Activated naive CD4-positive, alpha-beta T cell (primary cell): ENCODE measurements at regions not wholly inside any gene's neighbourhood (a gene's known extent, or its start where the extent isn't known, plus 50 kb on each side); places are given as distances from the start of the nearest gene placed in this dataset.

ENCODE experiments used
- DNase-seq, 4 experiments: peaks; one replicate each; lab custom pipeline; 2025; lab: John Stamatoyannopoulos, UW

GRCh38 chr15:46548989-46549388 is 914.2 kb downstream of the SQOR start:
- DNase-seq, result no peak

GRCh38 chr15:46552316-46552715 is 917.5 kb downstream of the SQOR start:
- no peak for DNase-seq

DNA sequence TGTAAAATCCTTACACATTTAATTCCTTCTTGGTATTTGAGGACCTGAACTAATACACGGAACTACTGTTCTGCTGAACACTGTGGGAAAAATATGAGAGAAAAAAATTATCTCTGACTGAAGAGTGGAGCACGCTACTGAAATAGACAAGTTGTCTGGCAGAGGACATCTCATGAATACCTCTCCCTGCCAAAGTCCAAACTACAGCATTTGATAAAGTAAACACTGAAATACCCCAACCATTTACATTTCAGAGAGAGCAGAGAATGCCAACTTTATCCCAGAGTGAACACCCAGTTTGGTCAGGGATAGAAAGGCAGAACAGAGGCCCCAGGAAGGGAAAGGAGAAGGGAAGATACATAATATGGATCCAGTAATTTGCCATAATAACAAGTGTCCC is 920.7 kb downstream of the SQOR start:
- DNase-seq, result no peak

GRCh38 chr15:46556010-46556409 is 921.2 kb downstream of the SQOR start:
- no peak for DNase-seq

- DNase-seq, result no peak
Observed at GRCh38 chr15:46556559-46557379, 921.9 kb downstream of the SQOR start.

DNA sequence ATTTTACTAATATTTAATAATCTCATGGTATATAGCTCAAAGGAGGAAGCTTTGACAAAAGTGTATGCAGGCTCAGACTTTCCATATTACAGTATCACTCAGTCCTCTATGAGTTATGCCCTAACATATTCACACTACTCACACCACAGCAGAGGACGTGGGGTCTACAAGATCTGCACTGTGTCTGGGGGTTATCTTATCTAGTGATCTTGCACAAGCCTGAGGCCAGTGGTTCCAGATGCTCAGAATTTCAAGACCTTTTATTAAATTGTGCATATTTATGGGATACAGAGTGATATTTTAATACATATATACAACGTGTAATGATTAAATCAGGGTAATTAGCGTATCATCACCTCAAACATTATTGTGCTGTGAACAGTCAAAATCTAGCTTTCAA is 933.1 kb downstream of the SQOR start:
- DNase-seq, result no peak

DNA sequence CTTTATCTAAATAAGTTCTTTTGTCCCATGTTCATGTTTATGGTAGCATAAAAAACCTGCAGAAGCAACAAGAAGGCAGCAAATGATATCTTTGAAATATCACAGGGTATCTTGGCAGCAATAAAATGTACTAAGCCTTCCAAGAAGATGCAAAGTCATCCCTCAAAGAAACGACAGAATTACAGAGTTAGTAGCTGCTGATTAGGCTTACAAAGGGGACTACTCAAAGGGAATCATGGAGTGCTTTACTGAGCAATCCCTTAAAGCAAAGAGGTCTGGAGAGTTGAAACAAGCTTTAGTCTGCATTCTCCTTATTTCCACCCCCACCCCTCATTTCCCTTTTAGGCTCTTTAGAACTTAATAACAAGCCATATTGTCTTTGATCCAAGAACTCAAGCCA is 935.0 kb downstream of the SQOR start:
- no peak for DNase-seq

- no peak for DNase-seq
Observed at GRCh38 chr15:46576646-46577395, 942.0 kb downstream of the SQOR start.

- no peak for DNase-seq
Observed at GRCh38 chr15:46577767-46578166, 942.9 kb downstream of the SQOR start.

DNA sequence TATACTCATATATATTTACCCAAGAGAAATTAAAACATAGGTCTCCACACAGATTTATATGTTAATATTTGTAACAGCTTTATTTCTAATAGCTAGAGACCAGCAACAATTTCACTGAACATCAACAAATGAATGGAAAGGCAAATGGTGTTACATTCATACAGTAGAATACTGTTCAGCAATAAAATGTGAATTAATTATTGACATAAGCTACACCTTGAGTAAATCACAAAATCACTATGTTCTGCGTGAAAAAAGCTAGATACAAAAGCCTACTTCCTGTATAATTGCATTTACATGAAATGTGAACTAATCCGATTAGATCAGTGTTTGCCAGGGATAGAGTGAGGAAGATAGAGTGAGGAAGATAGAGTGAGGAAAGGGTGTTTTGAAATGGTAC is 945.7 kb downstream of the SQOR start:
- DNase-seq, result no peak

- DNase-seq, result no peak
Observed at GRCh38 chr15:46580924-46581323, 946.1 kb downstream of the SQOR start.

DNA sequence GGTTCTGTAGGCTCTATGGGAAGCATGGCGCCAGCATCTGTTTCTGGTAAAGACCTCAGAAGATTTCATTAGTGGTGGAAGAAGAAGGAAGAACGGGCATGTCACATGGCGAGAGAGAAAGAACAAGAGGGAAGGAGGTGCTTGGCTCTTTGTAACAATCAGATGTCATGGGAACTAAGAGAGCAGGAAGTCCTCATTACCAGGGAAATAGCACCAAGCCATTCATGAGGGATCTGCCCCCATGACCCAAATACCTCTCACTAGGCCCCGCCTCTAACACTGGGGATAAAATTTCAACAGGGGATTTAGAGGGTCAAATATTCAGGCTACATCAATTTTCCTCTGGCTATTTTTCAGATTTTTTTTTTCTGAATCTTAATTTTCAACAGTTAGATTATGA is 954.3 kb downstream of the SQOR start:
- DNase-seq, result no peak

- DNase-seq, result no peak
Observed at GRCh38 chr15:46591462-46591861, 956.6 kb downstream of the SQOR start.

- no peak for DNase-seq
Observed at GRCh38 chr15:46595016-46595415, 960.2 kb downstream of the SQOR start.

- DNase-seq, result no peak
Observed at GRCh38 chr15:46607077-46607476, 972.2 kb downstream of the SQOR start.

DNA sequence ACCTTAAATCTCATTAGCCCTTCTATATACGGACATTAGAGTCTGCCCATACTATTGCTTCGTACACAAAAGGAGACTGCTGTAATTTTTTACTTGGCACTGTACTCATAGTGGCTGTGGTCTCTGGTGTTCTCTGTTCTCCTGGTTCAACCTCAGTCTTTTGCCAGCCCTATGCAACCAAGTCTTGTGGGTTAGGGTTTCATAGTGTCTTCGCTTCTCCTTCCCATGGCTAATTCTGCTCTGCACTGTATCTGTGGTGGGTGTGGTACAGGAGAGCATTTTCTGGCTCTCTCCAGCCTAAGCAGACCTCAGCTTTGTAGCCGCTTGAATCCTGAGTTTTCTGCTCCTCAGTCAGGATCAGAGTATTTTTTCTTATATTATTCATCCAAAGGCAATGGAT is 981.2 kb downstream of the SQOR start:
- no peak for DNase-seq

GRCh38 chr15:46617507-46617906 is 982.7 kb downstream of the SQOR start:
- no peak for DNase-seq

GRCh38 chr15:46618984-46619383 is 984.2 kb downstream of the SQOR start:
- DNase-seq, result no peak

GRCh38 chr15:46620392-46621013 is 985.7 kb downstream of the SQOR start:
- no peak for DNase-seq

- no peak for DNase-seq
Observed at GRCh38 chr15:46622851-46623250, 988.0 kb downstream of the SQOR start.

DNA sequence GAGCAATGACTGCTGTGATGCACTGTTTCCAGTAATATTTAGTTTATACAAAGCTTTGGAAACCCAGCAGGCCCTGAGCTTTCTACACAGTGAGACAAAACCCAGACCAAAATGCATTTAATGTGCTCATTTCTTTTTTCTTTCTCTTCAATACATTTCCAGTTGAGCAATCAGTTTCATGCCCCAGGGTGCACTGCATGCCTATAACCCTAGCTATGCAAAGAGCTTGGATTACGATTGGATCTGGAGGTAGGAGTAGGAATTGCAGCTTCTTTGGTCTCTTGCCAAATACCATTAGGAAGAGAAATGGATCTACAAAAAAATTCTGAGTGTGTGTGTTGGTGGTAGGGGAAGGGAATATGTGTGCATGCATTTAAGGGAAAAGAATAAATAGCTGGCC is 1001.4 kb downstream of the SQOR start:
- DNase-seq, result no peak

GRCh38 chr15:46644501-46645481 is 1010.0 kb downstream of the SQOR start:
- no peak for DNase-seq
